Pancreas (tissue), 10 donors: ENCODE measurements at regions not wholly inside any gene's neighbourhood (a gene's known extent, or its start where the extent isn't known, plus 50 kb on each side); places are given as distances from the start of the nearest gene placed in this dataset.
A peak's percentile ranks its signal among the peaks of the same experiment; 100 is the strongest.

Experiments
- ATAC-seq, 4 donors: fragments of 200-7000 bp; cut with Tn5 transposase; one replicate each; pipeline versions ENCODE4 v1.8.0 to v1.9.1; 2020; ENCODE audit warnings: mild to moderate bottlenecking in 4 of 4, moderate library complexity in 4 of 4
- DNase-seq, 6 donors: peaks; one replicate each; pipeline ENCODE4 v3.0.0-alpha.2; 2020
- FAIRE-seq: peaks from 2 replicates; lab custom pipeline; 2012; peaks lifted over from hg19 to GRCh38; lab: Jason Lieb, UNC
- H3K27ac ChIP-seq, 4 donors: fragments of 200-600 bp; sonication (generic); 1 replicate in 3 of 4; 2 replicates in 1 of 4; pipeline versions ENCODE4 v1.5.0 to v1.8.0; 2020
- H3K27me3 ChIP-seq, 4 donors: fragments of 200-600 bp; one replicate each; pipeline ENCODE4 v1.8.0; 2021
- H3K36me3 ChIP-seq, 3 donors: fragments of 200-600 bp; sonication (generic) in 1 of 3; one replicate each; pipeline versions ENCODE4 v1.5.0 to v1.8.0; 2020 to 2021
- H3K4me1 ChIP-seq, 3 donors: fragments of 200-600 bp; one replicate each; pipeline ENCODE4 v1.8.0; 2021
- H3K4me3 ChIP-seq, 4 donors: fragments of 200-600 bp; sonication (generic) in 2 of 4; one replicate each; pipeline versions ENCODE4 v1.5.0 to v1.8.0; 2020 to 2021
- H3K9me3 ChIP-seq, 4 donors: fragments of 200-600 bp; one replicate each; pipeline ENCODE4 v1.8.0; 2021
- CTCF ChIP-seq, 4 donors: fragments of 200-600 bp; sonication (generic) in 3 of 4; IDR thresholded peaks; one replicate each; pipeline versions ENCODE4 v1.5.0 to v1.8.0; 2021; ENCODE audit warnings: antibody characterized with exemption in 4 of 4
- WGBS, 2 donors: extraction: QIAGEN DNeasy Blood & Tissue Kit; methylation state at CpG; one replicate each; pipeline ENCODE4 v1.1.7; 2013; 5-methylcytosine and 5-hydroxymethylcytosine counted together
- intact Hi-C, 3 donors: fragments of 100-400 bp; cut with DNase I; formaldehyde crosslinking; loops; one replicate each; pipeline versions ENCODE4 v1.11.1 to v1.14.2; 2022
- donor health status: healthy with polysubstance abuse.
- donor health status: DM: no; HTN: no; CAD: no; lungs with moderate emphysema.
- donor health status: DM: no; HTN: no; CAD: no.
- donor health status: control.
- donor health status: control.
- donor health status: Bipolar disorder and iron deficiency.
- donor health status: DM: yes; HTN: yes; CAD: no.
- donor health status: DM: no; HTN: no; CAD: no.
- donor health status: DM: no; HTN: no; CAD: no.
- donor health status: DM: yes; HTN: yes; CAD: no.

- intact Hi-C loops = no loop called here
- WGBS, 2 donors = 36 to 40% methylated on average over 6 of the region's 6 CpGs
- DNase-seq (no peak), ATAC-seq (no peak), FAIRE-seq (no peak)
- no peak for TF ChIP-seq CTCF (IDR thresholded peaks at IDR 0.05)
- Histone ChIP-seq H3K27me3 (no peaks in the 10 kb centered on the region), H3K27ac (peak overlapping the region in 1 of 4 donors; percentile 23), H3K4me1 (peaks cover 0 to 10% (median 6%) of the 10 kb centered on the region in 3 donors), H3K36me3 (no peaks in the 10 kb centered on the region), H3K4me3 (no peak overlapping the region), H3K9me3 (no peaks in the 10 kb centered on the region)
Measured at GRCh38 chrX:109831326-109831985, 98.4 kb upstream of the ACSL4 start.

GRCh38 chrX:109839694-109840567 is 106.9 kb upstream of the ACSL4 start:
- WGBS, 2 donors = 64 to 87% methylated on average over 13 of the region's 13 CpGs
- intact Hi-C loops = no loop called here
- H3K27ac ChIP-seq = peak overlapping the region in 1 of 4 donors; percentile 25
- no peaks in the 10 kb centered on the region for H3K36me3 ChIP-seq
- H3K27me3 ChIP-seq = peaks cover 0 to 6% (median 0%) of the 10 kb centered on the region in 4 donors
- DNase-seq = no peak
- no peaks in the 10 kb centered on the region for H3K4me1 ChIP-seq
- TF ChIP-seq CTCF (IDR thresholded peaks at IDR 0.05) = no peak
- ATAC-seq = peak in 2 of 4 donors; percentile 52 to 65
- H3K4me3 ChIP-seq = no peak overlapping the region
- no peaks in the 10 kb centered on the region for H3K9me3 ChIP-seq
- FAIRE-seq = peak; percentile 34

- no peaks in the 10 kb centered on the region for H3K9me3 ChIP-seq
- no peak for TF ChIP-seq CTCF (IDR thresholded peaks at IDR 0.05)
- H3K36me3 ChIP-seq = no peaks in the 10 kb centered on the region
- intact Hi-C loops = no loop called here
- FAIRE-seq = no peak
- H3K4me3 ChIP-seq = no peak overlapping the region
- H3K4me1 ChIP-seq = no peaks in the 10 kb centered on the region
- 75 to 83% methylated on average over 3 of the region's 3 CpGs for WGBS, 2 donors
- peaks cover 0 to 6% (median 0%) of the 10 kb centered on the region in 4 donors for H3K27me3 ChIP-seq
- peak in 1 of 6 donors; percentile 23 for DNase-seq
- no peak overlapping the region for H3K27ac ChIP-seq
- peak in 3 of 4 donors; percentile 53 to 88 (median 85) for ATAC-seq
Measured at GRCh38 chrX:109840585-109840984, 107.5 kb upstream of the ACSL4 start.

- no peak overlapping the region for H3K4me3 ChIP-seq
- H3K27me3 ChIP-seq = peaks cover 0 to 6% (median 0%) of the 10 kb centered on the region in 4 donors
- no peak for DNase-seq
- ATAC-seq = no peak
- no peaks in the 10 kb centered on the region for H3K9me3 ChIP-seq
- intact Hi-C loops = no loop called here
- FAIRE-seq = no peak
- TF ChIP-seq CTCF (IDR thresholded peaks at IDR 0.05) = no peak
- H3K27ac ChIP-seq = no peak overlapping the region
- H3K36me3 ChIP-seq = no peaks in the 10 kb centered on the region
- no peaks in the 10 kb centered on the region for H3K4me1 ChIP-seq
- 83 to 86% methylated on average over 4 of the region's 4 CpGs for WGBS, 2 donors
Measured at GRCh38 chrX:109841257-109841656, 108.2 kb upstream of the ACSL4 start.
